ENCODE measurements at regions not wholly inside any gene's neighbourhood (a gene's known extent, or its start where the extent isn't known, plus 50 kb on each side); places are given as distances from the start of the nearest gene placed in this dataset.
"Not testable (repeated sequence)": the region's sequence is repeated elsewhere in the genome, so short reads cannot be mapped to it uniquely, and the experiment has no call there.

GRCh38 chrX:34288782-34289181 is 156.7 kb upstream of the FAM47A start:
- Histone ChIP-seq H3K9me3 (replicated peaks) (no peaks in the 10 kb centered on the region), H3K4me3 (no peak overlapping the region), H3K36me3 (no peaks in the 10 kb centered on the region), H3K4me1 (replicated peaks) (no peaks in the 10 kb centered on the region), H3K27ac (no peak overlapping the region), H3K27me3 (replicated peaks) (no peaks in the 10 kb centered on the region)
- DNase-seq (ENCODE audit: low read depth in 1 of 2, low spot score in 2 of 2) = no peak

GRCh38 chrX:34279866-34280560 is 147.9 kb upstream of the FAM47A start:
- Histone ChIP-seq H3K4me1 (replicated peaks) (no peaks in the 10 kb centered on the region), H3K9me3 (replicated peaks) (no peaks in the 10 kb centered on the region), H3K4me3 (no peak overlapping the region), H3K36me3 (no peaks in the 10 kb centered on the region), H3K27me3 (replicated peaks) (no peaks in the 10 kb centered on the region), H3K27ac (no peak overlapping the region)
- DNase-seq (ENCODE audit: low read depth in 1 of 2, low spot score in 2 of 2) = no peak

- Histone ChIP-seq H3K36me3 (no peaks in the 10 kb centered on the region), H3K9me3 (replicated peaks) (no peaks in the 10 kb centered on the region), H3K4me1 (replicated peaks) (no peaks in the 10 kb centered on the region), H3K27me3 (replicated peaks) (no peaks in the 10 kb centered on the region), H3K27ac (no peak overlapping the region), H3K4me3 (no peak overlapping the region)
- no peak for DNase-seq (ENCODE audit: low read depth in 1 of 2, low spot score in 2 of 2)
Observed at GRCh38 chrX:34275699-34276098, 143.6 kb upstream of the FAM47A start.

GRCh38 chrX:34270434-34270833 is 138.3 kb upstream of the FAM47A start:
- Histone ChIP-seq H3K9me3 (replicated peaks) (no peaks in the 10 kb centered on the region), H3K27me3 (replicated peaks) (no peaks in the 10 kb centered on the region), H3K27ac (no peak overlapping the region), H3K36me3 (no peaks in the 10 kb centered on the region), H3K4me1 (replicated peaks) (no peaks in the 10 kb centered on the region), H3K4me3 (no peak overlapping the region)
- no peak for DNase-seq (ENCODE audit: low read depth in 1 of 2, low spot score in 2 of 2)

- H3K36me3 ChIP-seq = no peaks in the 10 kb centered on the region
- no peak overlapping the region for H3K4me3 ChIP-seq
- H3K9me3 ChIP-seq (replicated peaks) = no peaks in the 10 kb centered on the region
- DNase-seq (ENCODE audit: low read depth in 1 of 2, low spot score in 2 of 2) = no peak
- no peak overlapping the region for H3K27ac ChIP-seq
- H3K27me3 ChIP-seq (replicated peaks) = no peaks in the 10 kb centered on the region
- H3K4me1 ChIP-seq (replicated peaks) = no peaks in the 10 kb centered on the region
Observed at GRCh38 chrX:34238896-34239295, 106.8 kb upstream of the FAM47A start.

- not testable (repeated sequence) for H3K9me3 ChIP-seq (replicated peaks); H3K27me3 ChIP-seq (replicated peaks)
Observed at GRCh38 chrX:34230156-34230555, 98.0 kb upstream of the FAM47A start.

GRCh38 chrX:34227804-34228203 is 95.7 kb upstream of the FAM47A start:
- DNase-seq (ENCODE audit: low read depth in 1 of 2, low spot score in 2 of 2) = no peak

More at GRCh38 chrX:34230156-34230555, 98.0 kb upstream of the FAM47A start:
- H3K36me3 ChIP-seq; DNase-seq (ENCODE audit: low read depth in 1 of 2, low spot score in 2 of 2); H3K4me1 ChIP-seq (replicated peaks); H3K4me3 ChIP-seq; H3K27ac ChIP-seq: not testable (repeated sequence)

GRCh38 chrX:34223574-34223973 is 91.5 kb upstream of the FAM47A start:
- no peak for DNase-seq (ENCODE audit: low read depth in 1 of 2, low spot score in 2 of 2)
- H3K4me1 ChIP-seq (replicated peaks) = no peaks in the 10 kb centered on the region
- no peak overlapping the region for H3K4me3 ChIP-seq
- H3K36me3 ChIP-seq = no peaks in the 10 kb centered on the region
- no peak overlapping the region for H3K27ac ChIP-seq
- H3K27me3 ChIP-seq (replicated peaks) = no peaks in the 10 kb centered on the region
- no peaks in the 10 kb centered on the region for H3K9me3 ChIP-seq (replicated peaks)

More at GRCh38 chrX:34227804-34228203, 95.7 kb upstream of the FAM47A start:
- Histone ChIP-seq H3K27ac (no peak overlapping the region), H3K36me3 (no peaks in the 10 kb centered on the region), H3K4me1 (replicated peaks) (no peaks in the 10 kb centered on the region), H3K9me3 (replicated peaks) (no peaks in the 10 kb centered on the region), H3K27me3 (replicated peaks) (no peaks in the 10 kb centered on the region), H3K4me3 (no peak overlapping the region)

- Histone ChIP-seq H3K4me3 (no peak overlapping the region), H3K9me3 (replicated peaks) (no peaks in the 10 kb centered on the region), H3K36me3 (no peaks in the 10 kb centered on the region), H3K4me1 (replicated peaks) (no peaks in the 10 kb centered on the region), H3K27ac (no peak overlapping the region), H3K27me3 (replicated peaks) (no peaks in the 10 kb centered on the region)
- DNase-seq (ENCODE audit: low read depth in 1 of 2, low spot score in 2 of 2) = no peak
Observed at GRCh38 chrX:34218063-34218462, 85.9 kb upstream of the FAM47A start.

GRCh38 chrX:34197946-34198345 is 65.8 kb upstream of the FAM47A start:
- H3K4me1 ChIP-seq (replicated peaks) = no peaks in the 10 kb centered on the region
- H3K9me3 ChIP-seq (replicated peaks) = no peaks in the 10 kb centered on the region
- no peaks in the 10 kb centered on the region for H3K36me3 ChIP-seq
- DNase-seq (ENCODE audit: low read depth in 1 of 2, low spot score in 2 of 2) = no peak
- H3K4me3 ChIP-seq = no peak overlapping the region
- H3K27ac ChIP-seq = no peak overlapping the region
- H3K27me3 ChIP-seq (replicated peaks) = no peaks in the 10 kb centered on the region

Measured in SJSA1 (cell line).